IPS-NIHi11 (cell line): ENCODE measurements at regions not wholly inside any gene's neighbourhood (a gene's known extent, or its start where the extent isn't known, plus 50 kb on each side); places are given as distances from the start of the nearest gene placed in this dataset.

Source experiments
- DNase-seq: peaks from one replicate; pipeline ENCODE4 v3.0.0; 2012; ENCODE audit warnings: mixed read lengths, low spot score

- no peak for DNase-seq
Measured at GRCh38 chr1:238900334-238900865, 486.0 kb upstream of the CHRM3 start.

GRCh38 chr1:238898856-238899255, 487.5 kb upstream of the CHRM3 start:
- no peak for DNase-seq

- DNase-seq = no peak
Measured at GRCh38 chr1:238895911-238896310, 490.5 kb upstream of the CHRM3 start.

- peak; percentile 5 for DNase-seq
Measured at GRCh38 chr1:238892612-238893011, 493.8 kb upstream of the CHRM3 start.

- DNase-seq = no peak
Measured at GRCh38 chr1:238861342-238862066, 524.9 kb upstream of the CHRM3 start.

GRCh38 chr1:238833919-238834318, 552.4 kb upstream of the CHRM3 start:
- no peak for DNase-seq

GRCh38 chr1:238832106-238832505, 554.3 kb upstream of the CHRM3 start:
- no peak for DNase-seq

- DNase-seq = no peak
Measured at GRCh38 chr1:238830036-238830611, 556.2 kb upstream of the CHRM3 start.

GRCh38 chr1:238826891-238827290, 559.5 kb upstream of the CHRM3 start:
- DNase-seq = no peak

- DNase-seq = no peak
Measured at GRCh38 chr1:238823416-238823815, 563.0 kb upstream of the CHRM3 start.

GRCh38 chr1:238811211-238811879, 575.0 kb upstream of the CHRM3 start:
- DNase-seq = no peak

GRCh38 chr1:238790882-238791281, 595.5 kb upstream of the CHRM3 start:
- DNase-seq = no peak

GRCh38 chr1:238789916-238790667, 596.3 kb upstream of the CHRM3 start:
- DNase-seq = peak; percentile 17

GRCh38 chr1:238787471-238787870, 598.9 kb upstream of the CHRM3 start:
- no peak for DNase-seq

GRCh38 chr1:238783633-238784032, 602.7 kb upstream of the CHRM3 start:
- no peak for DNase-seq

GRCh38 chr1:238779716-238780115, 606.7 kb upstream of the CHRM3 start:
- no peak for DNase-seq

GRCh38 chr1:238778113-238778512, 608.3 kb upstream of the CHRM3 start:
- DNase-seq = no peak

GRCh38 chr1:238777551-238777950, 608.8 kb upstream of the CHRM3 start:
- no peak for DNase-seq

GRCh38 chr1:238776126-238776525, 610.2 kb upstream of the CHRM3 start:
- no peak for DNase-seq

- DNase-seq = no peak
Measured at GRCh38 chr1:238772322-238772721, 614.0 kb upstream of the CHRM3 start.

- DNase-seq = no peak
Measured at GRCh38 chr1:238767321-238767720, 619.0 kb upstream of the CHRM3 start.

GRCh38 chr1:238764779-238765178, 621.6 kb upstream of the CHRM3 start:
- no peak for DNase-seq
